ENCODE measurements at regions not wholly inside any gene's neighbourhood (a gene's known extent, or its start where the extent isn't known, plus 50 kb on each side); places are given as distances from the start of the nearest gene placed in this dataset.

DNA sequence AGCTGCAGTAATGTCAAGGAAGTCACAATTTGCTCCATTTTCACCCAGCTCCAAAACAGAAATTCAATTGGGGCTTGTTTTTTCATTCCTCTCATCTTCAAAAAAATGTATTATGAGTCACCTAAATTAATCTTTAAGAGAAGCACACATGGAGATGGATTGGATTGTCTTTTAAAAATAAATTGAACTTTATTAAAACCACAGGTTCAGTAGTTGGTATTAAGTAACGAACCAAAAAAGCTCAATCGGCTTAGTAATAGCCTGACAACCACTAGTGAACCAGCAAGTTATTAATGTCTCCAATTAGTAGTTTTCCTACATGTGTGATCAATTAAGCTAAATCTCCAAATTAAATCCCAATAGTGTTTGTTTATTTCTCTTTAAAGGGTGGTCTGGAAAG is 283.5 kb upstream of the GIMD1 start:
- no peak for ATAC-seq
- intact Hi-C loops (cut with DNase I) = no loop called here
- TF ChIP-seq, protein P1, sequence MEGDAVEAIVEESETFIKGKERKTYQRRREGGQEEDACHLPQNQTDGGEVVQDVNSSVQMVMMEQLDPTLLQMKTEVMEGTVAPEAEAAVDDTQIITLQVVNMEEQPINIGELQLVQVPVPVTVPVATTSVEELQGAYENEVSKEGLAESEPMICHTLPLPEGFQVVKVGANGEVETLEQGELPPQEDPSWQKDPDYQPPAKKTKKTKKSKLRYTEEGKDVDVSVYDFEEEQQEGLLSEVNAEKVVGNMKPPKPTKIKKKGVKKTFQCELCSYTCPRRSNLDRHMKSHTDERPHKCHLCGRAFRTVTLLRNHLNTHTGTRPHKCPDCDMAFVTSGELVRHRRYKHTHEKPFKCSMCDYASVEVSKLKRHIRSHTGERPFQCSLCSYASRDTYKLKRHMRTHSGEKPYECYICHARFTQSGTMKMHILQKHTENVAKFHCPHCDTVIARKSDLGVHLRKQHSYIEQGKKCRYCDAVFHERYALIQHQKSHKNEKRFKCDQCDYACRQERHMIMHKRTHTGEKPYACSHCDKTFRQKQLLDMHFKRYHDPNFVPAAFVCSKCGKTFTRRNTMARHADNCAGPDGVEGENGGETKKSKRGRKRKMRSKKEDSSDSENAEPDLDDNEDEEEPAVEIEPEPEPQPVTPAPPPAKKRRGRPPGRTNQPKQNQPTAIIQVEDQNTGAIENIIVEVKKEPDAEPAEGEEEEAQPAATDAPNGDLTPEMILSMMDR (IDR thresholded peaks at IDR 0.05) = no peak

DNA sequence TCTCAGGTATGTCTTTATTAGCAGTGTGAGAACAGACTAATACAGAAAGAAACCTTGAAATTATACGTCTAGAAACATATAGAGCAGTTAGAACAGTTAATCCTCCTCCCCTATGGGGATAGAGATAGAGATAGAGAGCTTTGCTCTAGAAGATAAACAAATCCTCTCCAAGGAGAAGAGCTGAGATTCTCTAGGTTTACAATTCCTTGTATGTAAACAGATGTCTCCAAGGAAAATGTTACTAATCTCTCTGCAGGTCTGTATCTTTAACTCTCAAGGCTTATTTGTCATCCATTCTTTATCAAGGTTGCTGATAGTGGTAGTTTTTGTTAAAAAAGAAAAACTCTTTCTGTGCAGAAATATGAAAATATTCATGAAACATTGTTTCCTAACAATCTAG is 282.1 kb upstream of the GIMD1 start:
- intact Hi-C loops (cut with DNase I) = no loop called here
- Histone ChIP-seq H3K27me3 (ENCODE audit: low read depth) (no peaks in the 10 kb centered on the region), H3K27ac (no peak overlapping the region), H3K9me3 (no peaks in the 10 kb centered on the region), H3K4me1 (no peaks in the 10 kb centered on the region), H3K36me3 (no peaks in the 10 kb centered on the region), H3K4me3 (no peak overlapping the region)
- no peak for ATAC-seq
- DNase-seq = no peak
- TF ChIP-seq, protein P1 (IDR thresholded peaks at IDR 0.05) = no peak

More for the DNA sequence above, 283.5 kb upstream of the GIMD1 start:
- Histone ChIP-seq H3K27me3 (ENCODE audit: low read depth) (no peaks in the 10 kb centered on the region), H3K27ac (no peak overlapping the region), H3K9me3 (no peaks in the 10 kb centered on the region), H3K4me3 (no peak overlapping the region), H3K4me1 (no peaks in the 10 kb centered on the region), H3K36me3 (no peaks in the 10 kb centered on the region)
- no peak for DNase-seq

DNA sequence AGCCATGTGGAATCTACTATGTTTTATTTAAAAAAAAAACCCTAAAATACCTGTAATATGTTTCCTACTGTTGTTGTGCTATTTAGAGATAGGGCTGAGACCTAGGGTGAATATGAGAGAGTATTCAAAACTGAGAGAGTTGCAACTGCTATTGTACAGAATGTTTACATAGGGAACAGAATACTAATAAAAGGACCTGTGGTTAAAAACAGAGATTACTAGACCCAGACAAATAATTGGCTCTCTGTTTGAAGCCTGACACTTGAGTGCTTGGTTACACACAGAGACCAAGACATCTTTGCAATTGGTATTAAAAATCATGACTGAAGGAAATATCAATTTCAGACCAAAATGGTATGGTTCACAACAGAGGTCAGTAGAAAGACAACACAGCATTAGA is 278.9 kb upstream of the GIMD1 start:
- H3K9me3 ChIP-seq = no peaks in the 10 kb centered on the region
- no peak for ATAC-seq
- H3K36me3 ChIP-seq = no peaks in the 10 kb centered on the region
- no peaks in the 10 kb centered on the region for H3K27me3 ChIP-seq (ENCODE audit: low read depth)
- no peak overlapping the region for H3K27ac ChIP-seq
- H3K4me3 ChIP-seq = no peak overlapping the region
- H3K4me1 ChIP-seq = no peaks in the 10 kb centered on the region
- TF ChIP-seq, protein P1 (IDR thresholded peaks at IDR 0.05) = no peak
- no peak for DNase-seq
- intact Hi-C loops (cut with DNase I) = no loop called here

DNA sequence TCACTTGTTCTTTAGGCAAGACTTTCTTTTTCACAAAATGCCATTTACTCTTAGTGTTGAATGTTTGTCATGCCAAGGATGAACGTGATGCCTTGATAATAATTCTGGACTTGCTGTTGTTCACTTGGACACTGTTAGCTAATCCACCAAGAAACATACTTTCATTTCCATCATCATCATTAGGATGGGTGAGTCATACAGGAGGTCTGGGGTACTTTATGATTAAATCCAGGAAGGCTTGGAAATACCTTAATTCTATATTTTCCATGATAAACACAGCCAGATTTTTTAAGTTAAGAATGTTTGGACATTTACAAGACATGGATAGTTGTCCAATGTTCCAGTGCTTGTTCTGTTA is 260.7 kb upstream of the GIMD1 start:
- TF ChIP-seq, protein P1 (IDR thresholded peaks at IDR 0.05) = no peak
- Histone ChIP-seq H3K4me1 (no peaks in the 10 kb centered on the region), H3K27me3 (ENCODE audit: low read depth) (no peaks in the 10 kb centered on the region), H3K36me3 (no peaks in the 10 kb centered on the region), H3K27ac (no peak overlapping the region), H3K4me3 (no peak overlapping the region), H3K9me3 (no peaks in the 10 kb centered on the region)
- DNase-seq = no peak
- intact Hi-C loops (cut with DNase I) = no loop called here
- no peak for ATAC-seq

DNA sequence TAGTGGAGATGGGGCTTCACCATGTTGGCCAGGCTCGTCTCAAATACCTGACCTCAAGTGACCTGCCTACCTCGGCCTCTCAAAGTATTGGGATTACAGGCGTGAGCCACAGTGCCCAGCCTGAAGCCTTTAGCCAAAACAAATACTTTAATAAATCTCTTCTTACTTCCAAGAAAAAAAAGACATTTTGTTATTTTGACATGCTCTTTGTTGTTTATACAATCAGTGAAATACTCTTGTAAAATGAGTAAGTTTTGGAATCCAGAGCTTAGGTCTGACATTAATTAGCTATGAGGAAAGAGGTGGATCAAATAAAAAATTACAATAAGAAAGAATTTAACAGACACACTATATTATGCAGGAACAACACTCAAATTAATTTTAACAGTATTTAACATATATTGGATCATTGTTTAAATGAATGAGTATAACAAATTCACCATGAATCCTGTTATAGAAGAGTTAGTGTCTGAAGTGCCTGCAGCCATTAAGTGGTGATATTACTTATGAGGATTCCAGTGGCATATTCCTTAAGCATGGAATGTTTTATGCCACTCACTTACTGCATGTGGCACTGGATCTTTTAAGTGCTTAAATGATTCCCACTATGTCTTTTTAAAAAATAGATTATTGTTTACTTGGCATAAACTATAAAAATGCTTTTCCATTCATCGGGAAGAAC is 260.1 kb upstream of the GIMD1 start:
- H3K9me3 ChIP-seq = no peaks in the 10 kb centered on the region
- no peaks in the 10 kb centered on the region for H3K27me3 ChIP-seq (ENCODE audit: low read depth)
- TF ChIP-seq, protein P1 (IDR thresholded peaks at IDR 0.05) = no peak
- H3K36me3 ChIP-seq = no peaks in the 10 kb centered on the region
- no peaks in the 10 kb centered on the region for H3K4me1 ChIP-seq
- H3K27ac ChIP-seq = no peak overlapping the region
- ATAC-seq = no peak
- no peak overlapping the region for H3K4me3 ChIP-seq
- no peak for DNase-seq
- intact Hi-C loops (cut with DNase I) = no loop called here
